ENCODE measurements at regions not wholly inside any gene's neighbourhood (a gene's known extent, or its start where the extent isn't known, plus 50 kb on each side); places are given as distances from the start of the nearest gene placed in this dataset.

DNA sequence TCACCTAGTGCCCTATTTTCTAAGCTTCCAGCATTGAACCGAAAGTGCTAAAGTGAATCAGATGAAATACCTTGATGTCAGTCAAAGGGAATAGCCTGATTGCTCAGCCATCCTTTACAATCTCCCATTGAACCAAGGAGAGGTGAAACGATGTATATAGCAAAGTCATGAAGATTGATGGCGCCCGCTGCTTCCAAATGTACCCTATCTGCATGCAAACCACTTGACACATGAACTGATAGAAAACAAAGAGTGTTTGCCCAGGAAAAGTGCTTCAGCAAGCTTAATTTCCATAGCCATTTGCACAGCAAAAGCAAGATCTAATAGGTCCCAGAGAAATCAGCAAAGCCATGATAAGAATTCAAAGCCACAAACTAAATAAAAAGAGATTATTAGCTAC is 624.9 kb upstream of the PCDH9 start:
- ChIA-PET POLR2A (no interaction called here), CTCF (no interaction called here)
- H3K27ac ChIP-seq (ENCODE audit: low read length) = no peak overlapping the region
- BruUV-seq (replicated peaks) = no TSS peak
- no peaks in the 10 kb centered on the region for H3K27me3 ChIP-seq (ENCODE audit: control insufficient read depth, insufficient read depth, low read length)
- ATAC-seq (no peak), DNase-seq (ENCODE audit: low read depth, low spot score) (no peak)
- in situ Hi-C loops (cut with HindIII; ENCODE audit: low pct_unique_long_range_greater_than_20kb, low sequenced_read_pairs) = no loop called here
- TF ChIP-seq POLR2AphosphoS5 (IDR thresholded peaks at IDR 0.05; ENCODE audit: low read depth, low read length) = no peak
- no peaks in the 10 kb centered on the region for H3K36me3 ChIP-seq (ENCODE audit: control insufficient read depth, insufficient read depth, low read length)
- no peaks in the 10 kb centered on the region for H3K9me3 ChIP-seq (ENCODE audit: control insufficient read depth, insufficient read depth, low read depth, low read length)
- H3K4me3 ChIP-seq (ENCODE audit: low read depth in 2 of 2, low read length in 2 of 2) = no peak overlapping the region
- intact Hi-C loops (cut with micrococcal nuclease; ENCODE audit: unreplicated experiment) = no loop called here
- no peaks in the 10 kb centered on the region; the same call in 1 of the 2 replicates for H3K4me1 ChIP-seq (ENCODE audit: control insufficient read depth, insufficient read depth, low read length)

DNA sequence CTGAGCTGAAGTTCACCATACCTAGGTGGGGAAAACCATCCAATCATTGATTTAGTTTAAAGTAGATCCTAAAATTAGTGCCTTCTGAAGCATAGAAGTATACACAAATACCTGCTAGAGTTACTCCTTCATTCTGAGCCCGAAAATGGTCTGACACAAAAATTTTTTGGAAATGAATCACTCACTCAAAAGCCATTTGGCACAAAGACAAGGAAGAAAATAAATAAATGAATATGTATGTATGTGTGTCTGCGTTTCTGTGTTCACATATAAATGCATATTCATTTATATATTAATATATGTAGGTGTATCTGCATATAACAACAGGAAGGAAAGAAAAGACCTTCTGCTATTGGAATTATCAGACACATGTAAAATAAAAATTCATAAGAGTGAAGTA is 614.4 kb upstream of the PCDH9 start:
- ChIA-PET CTCF (no interaction called here), POLR2A (no interaction called here)
- H3K4me1 ChIP-seq (ENCODE audit: control insufficient read depth, insufficient read depth, low read length) = no peaks in the 10 kb centered on the region
- H3K27ac ChIP-seq (ENCODE audit: low read length) = no peak overlapping the region
- no peaks in the 10 kb centered on the region for H3K36me3 ChIP-seq (ENCODE audit: control insufficient read depth, insufficient read depth, low read length)
- no TSS peak for BruUV-seq (replicated peaks)
- DNase-seq (ENCODE audit: low read depth, low spot score) = no peak
- H3K27me3 ChIP-seq (ENCODE audit: control insufficient read depth, insufficient read depth, low read length) = no peaks in the 10 kb centered on the region
- no peak for TF ChIP-seq POLR2AphosphoS5 (IDR thresholded peaks at IDR 0.05; ENCODE audit: low read depth, low read length)
- TF ChIP-seq, protein P1, sequence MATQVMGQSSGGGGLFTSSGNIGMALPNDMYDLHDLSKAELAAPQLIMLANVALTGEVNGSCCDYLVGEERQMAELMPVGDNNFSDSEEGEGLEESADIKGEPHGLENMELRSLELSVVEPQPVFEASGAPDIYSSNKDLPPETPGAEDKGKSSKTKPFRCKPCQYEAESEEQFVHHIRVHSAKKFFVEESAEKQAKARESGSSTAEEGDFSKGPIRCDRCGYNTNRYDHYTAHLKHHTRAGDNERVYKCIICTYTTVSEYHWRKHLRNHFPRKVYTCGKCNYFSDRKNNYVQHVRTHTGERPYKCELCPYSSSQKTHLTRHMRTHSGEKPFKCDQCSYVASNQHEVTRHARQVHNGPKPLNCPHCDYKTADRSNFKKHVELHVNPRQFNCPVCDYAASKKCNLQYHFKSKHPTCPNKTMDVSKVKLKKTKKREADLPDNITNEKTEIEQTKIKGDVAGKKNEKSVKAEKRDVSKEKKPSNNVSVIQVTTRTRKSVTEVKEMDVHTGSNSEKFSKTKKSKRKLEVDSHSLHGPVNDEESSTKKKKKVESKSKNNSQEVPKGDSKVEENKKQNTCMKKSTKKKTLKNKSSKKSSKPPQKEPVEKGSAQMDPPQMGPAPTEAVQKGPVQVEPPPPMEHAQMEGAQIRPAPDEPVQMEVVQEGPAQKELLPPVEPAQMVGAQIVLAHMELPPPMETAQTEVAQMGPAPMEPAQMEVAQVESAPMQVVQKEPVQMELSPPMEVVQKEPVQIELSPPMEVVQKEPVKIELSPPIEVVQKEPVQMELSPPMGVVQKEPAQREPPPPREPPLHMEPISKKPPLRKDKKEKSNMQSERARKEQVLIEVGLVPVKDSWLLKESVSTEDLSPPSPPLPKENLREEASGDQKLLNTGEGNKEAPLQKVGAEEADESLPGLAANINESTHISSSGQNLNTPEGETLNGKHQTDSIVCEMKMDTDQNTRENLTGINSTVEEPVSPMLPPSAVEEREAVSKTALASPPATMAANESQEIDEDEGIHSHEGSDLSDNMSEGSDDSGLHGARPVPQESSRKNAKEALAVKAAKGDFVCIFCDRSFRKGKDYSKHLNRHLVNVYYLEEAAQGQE (IDR thresholded peaks at IDR 0.05; ENCODE audit: insufficient read depth in 1 of 2, low read depth in 2 of 2, low read length in 1 of 2) = no peak
- no peak for TF ChIP-seq TCF7L2 (IDR thresholded peaks at IDR 0.05; ENCODE audit: low read depth, low read length)
- no peak for TF ChIP-seq SIN3A (IDR thresholded peaks at IDR 0.05; ENCODE audit: borderline replicate concordance, insufficient read depth, low read depth, low read length)
- TF ChIP-seq, protein P2, sequence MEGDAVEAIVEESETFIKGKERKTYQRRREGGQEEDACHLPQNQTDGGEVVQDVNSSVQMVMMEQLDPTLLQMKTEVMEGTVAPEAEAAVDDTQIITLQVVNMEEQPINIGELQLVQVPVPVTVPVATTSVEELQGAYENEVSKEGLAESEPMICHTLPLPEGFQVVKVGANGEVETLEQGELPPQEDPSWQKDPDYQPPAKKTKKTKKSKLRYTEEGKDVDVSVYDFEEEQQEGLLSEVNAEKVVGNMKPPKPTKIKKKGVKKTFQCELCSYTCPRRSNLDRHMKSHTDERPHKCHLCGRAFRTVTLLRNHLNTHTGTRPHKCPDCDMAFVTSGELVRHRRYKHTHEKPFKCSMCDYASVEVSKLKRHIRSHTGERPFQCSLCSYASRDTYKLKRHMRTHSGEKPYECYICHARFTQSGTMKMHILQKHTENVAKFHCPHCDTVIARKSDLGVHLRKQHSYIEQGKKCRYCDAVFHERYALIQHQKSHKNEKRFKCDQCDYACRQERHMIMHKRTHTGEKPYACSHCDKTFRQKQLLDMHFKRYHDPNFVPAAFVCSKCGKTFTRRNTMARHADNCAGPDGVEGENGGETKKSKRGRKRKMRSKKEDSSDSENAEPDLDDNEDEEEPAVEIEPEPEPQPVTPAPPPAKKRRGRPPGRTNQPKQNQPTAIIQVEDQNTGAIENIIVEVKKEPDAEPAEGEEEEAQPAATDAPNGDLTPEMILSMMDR (IDR thresholded peaks at IDR 0.05) = no peak
- no peak overlapping the region for H3K4me3 ChIP-seq (ENCODE audit: low read depth in 2 of 2, low read length in 2 of 2)
- no peak for ATAC-seq
- in situ Hi-C loops (cut with HindIII; ENCODE audit: low pct_unique_long_range_greater_than_20kb, low sequenced_read_pairs) (no loop called here), intact Hi-C loops (cut with micrococcal nuclease; ENCODE audit: unreplicated experiment) (no loop called here)
- H3K9me3 ChIP-seq (ENCODE audit: control insufficient read depth, insufficient read depth, low read depth, low read length) = no peaks in the 10 kb centered on the region

DNA sequence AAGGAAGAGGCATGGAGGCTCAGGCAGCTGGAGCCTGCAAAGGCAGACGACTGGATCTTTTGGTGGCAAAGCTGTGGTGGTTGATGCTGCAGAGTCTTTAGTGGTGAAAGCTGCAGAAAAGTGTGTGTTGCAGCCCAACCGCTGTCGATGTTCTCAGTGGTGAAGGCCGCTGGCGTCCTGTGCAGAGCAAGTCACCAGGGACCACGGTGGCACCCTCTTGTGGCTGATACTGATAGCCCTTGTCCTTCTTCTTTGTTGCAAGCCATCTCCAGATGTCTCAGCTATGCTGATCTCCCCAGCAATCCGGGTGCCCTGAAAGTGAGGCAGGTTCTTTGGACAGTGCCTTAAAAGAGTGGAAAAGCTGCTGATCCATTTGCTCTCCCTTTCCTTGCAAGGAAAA is 610.9 kb upstream of the PCDH9 start:
- H3K4me1 ChIP-seq (ENCODE audit: control insufficient read depth, insufficient read depth, low read length) = no peaks in the 10 kb centered on the region
- H3K27me3 ChIP-seq (ENCODE audit: control insufficient read depth, insufficient read depth, low read length) = no peaks in the 10 kb centered on the region
- POLR2A ChIA-PET = no interaction called here
- intact Hi-C loops (cut with micrococcal nuclease; ENCODE audit: unreplicated experiment) = no loop called here
- no peak for DNase-seq (ENCODE audit: low read depth, low spot score)
- TF ChIP-seq, protein P2 (IDR thresholded peaks at IDR 0.05) = no peak
- TF ChIP-seq SIN3A (IDR thresholded peaks at IDR 0.05; ENCODE audit: borderline replicate concordance, insufficient read depth, low read depth, low read length) (no peak), POLR2AphosphoS5 (IDR thresholded peaks at IDR 0.05; ENCODE audit: low read depth, low read length) (no peak), TCF7L2 (IDR thresholded peaks at IDR 0.05; ENCODE audit: low read depth, low read length) (no peak)
- TF ChIP-seq, protein P1 (IDR thresholded peaks at IDR 0.05; ENCODE audit: insufficient read depth in 1 of 2, low read depth in 2 of 2, low read length in 1 of 2) = no peak
- no TSS peak for BruUV-seq (replicated peaks)
- in situ Hi-C loops (cut with HindIII; ENCODE audit: low pct_unique_long_range_greater_than_20kb, low sequenced_read_pairs) = no loop called here
- no peak overlapping the region for H3K4me3 ChIP-seq (ENCODE audit: low read depth in 2 of 2, low read length in 2 of 2)
- no peaks in the 10 kb centered on the region for H3K9me3 ChIP-seq (ENCODE audit: control insufficient read depth, insufficient read depth, low read depth, low read length)
- ATAC-seq = no peak
- H3K27ac ChIP-seq (ENCODE audit: low read length) = no peak overlapping the region
- CTCF ChIA-PET = no interaction called here
- H3K36me3 ChIP-seq (ENCODE audit: control insufficient read depth, insufficient read depth, low read length) = no peaks in the 10 kb centered on the region
